ENCODE measurements at regions not wholly inside any gene's neighbourhood (a gene's known extent, or its start where the extent isn't known, plus 50 kb on each side); places are given as distances from the start of the nearest gene placed in this dataset.
"Not testable (repeated sequence)": the region's sequence is repeated elsewhere in the genome, so short reads cannot be mapped to it uniquely, and the experiment has no call there.

GRCh38 chr13:69108486-69108885 is 999.1 kb upstream of the ATXN8OS start:
- DNase-seq (ENCODE audit: low spot score), result no peak
- FAIRE-seq, result no peak

DNA sequence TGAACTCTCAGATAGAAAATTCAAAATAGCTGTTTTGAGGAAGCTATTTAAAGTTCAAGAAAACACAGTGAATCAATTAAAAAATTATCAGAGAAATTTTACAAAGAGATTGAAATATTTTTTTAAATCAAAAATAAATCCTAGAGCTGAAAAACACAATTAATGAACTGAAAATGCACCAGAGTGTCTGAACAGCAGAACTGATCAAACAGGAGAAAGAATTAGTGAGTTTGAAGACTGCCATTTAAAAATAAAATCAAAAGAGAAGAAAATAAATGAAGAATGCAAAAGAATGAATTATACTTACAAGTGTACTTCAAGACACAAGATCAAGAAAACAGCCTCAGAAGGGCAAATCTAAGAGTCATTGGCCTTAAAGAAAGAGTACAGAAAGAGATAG is 1000.2 kb upstream of the ATXN8OS start:
- DNase-seq (ENCODE audit: low spot score), result no peak
- no peak for FAIRE-seq

- FAIRE-seq (no peak), DNase-seq (ENCODE audit: low spot score) (no peak)
Measured at GRCh38 chr13:69101841-69102240, 1005.8 kb upstream of the ATXN8OS start.

GRCh38 chr13:69094485-69094884 is 1013.1 kb upstream of the ATXN8OS start:
- no peak for FAIRE-seq
- no peak for DNase-seq (ENCODE audit: low spot score)

DNA sequence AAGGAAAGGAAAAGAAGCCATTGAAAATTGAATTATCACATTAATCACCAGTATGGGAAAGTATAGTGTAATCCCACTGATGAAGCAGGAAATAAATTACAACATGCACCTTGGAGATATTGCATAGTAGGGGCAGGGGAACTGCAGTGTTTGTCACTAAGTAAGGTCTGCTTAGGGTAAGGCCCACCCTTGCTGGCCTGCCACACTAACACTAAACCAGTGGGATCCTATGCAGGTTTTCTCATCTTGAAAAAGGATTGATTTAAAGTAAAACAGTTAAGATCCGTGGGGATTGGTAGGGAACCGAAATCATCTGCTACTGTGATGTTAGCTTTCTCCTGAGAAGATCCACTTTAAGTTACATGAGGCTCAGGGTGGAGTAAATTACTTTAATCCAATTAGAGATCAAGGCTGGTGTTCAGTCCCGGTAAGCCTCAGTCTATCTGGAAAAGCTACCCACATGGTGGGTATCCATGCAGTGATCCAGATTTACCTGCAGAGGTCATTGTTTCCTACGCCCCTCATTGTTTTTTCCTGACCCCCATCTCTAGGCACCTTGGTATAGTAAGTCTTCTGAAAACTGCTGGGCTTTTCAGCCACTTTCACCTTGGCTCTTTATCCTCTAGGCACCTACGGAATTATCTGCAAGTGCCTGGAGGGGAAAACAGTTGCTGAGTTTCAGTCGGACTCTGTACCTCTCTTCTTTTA is 1014.9 kb upstream of the ATXN8OS start:
- FAIRE-seq, result no peak
- DNase-seq (ENCODE audit: low spot score), result no peak

GRCh38 chr13:69077267-69077666 is 1030.4 kb upstream of the ATXN8OS start:
- FAIRE-seq, result no peak

GRCh38 chr13:69069554-69070133 is 1038.0 kb upstream of the ATXN8OS start:
- DNase-seq (ENCODE audit: low spot score), result no peak
- FAIRE-seq, result no peak

More at GRCh38 chr13:69077267-69077666, 1030.4 kb upstream of the ATXN8OS start:
- no peak for DNase-seq (ENCODE audit: low spot score)

GRCh38 chr13:69050696-69051095 is 1056.9 kb upstream of the ATXN8OS start:
- FAIRE-seq, result no peak
- no peak for DNase-seq (ENCODE audit: low spot score)

GRCh38 chr13:69044629-69045028 is 1063.0 kb upstream of the ATXN8OS start:
- no peak for FAIRE-seq
- no peak for DNase-seq (ENCODE audit: low spot score)

- DNase-seq (ENCODE audit: low spot score) (no peak), FAIRE-seq (no peak)
Measured at GRCh38 chr13:69040898-69041297, 1066.7 kb upstream of the ATXN8OS start.

DNA sequence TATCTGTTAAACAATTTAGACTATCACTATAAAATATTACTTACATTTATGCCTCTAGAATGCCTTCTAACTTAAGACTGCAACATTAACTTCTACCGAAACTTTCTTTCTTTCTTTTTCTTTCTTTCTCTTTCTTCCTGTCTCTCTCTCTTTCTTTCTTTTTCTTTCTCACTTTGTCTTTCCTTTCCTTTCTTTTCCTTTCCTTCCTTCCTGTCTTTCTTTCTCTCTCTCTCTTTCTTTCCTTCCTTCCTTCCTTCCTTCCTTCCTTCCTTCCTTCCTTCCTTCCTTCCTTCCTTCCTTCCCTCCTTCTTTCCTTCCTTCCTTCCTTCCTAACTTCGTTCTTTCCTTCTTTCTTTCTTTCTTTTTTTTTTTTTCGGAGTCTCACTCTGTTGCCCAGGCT is 1071.9 kb upstream of the ATXN8OS start:
- DNase-seq (ENCODE audit: low spot score) (no peak), FAIRE-seq (no peak)

- no peak for FAIRE-seq
Measured at GRCh38 chr13:69028936-69029335, 1078.7 kb upstream of the ATXN8OS start.

DNA sequence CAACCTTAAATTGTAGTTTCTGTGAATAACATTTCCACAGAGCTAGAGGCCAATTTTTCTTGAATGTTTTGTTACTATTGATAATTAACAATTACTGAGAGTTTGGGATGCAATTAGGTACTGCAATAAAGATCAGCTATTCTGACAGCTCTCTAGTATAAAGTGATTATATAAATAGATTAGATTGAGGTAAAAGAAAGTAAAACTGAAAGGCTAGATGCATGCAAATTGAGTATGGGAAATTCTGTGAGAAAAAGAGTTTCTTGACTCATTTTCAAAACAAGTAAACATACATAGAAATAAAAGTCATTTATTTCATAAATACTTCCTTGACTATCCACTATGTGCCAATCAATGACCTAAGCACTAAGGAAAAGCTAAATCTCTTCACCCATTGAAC is 1087.5 kb upstream of the ATXN8OS start:
- DNase-seq (ENCODE audit: low spot score) (no peak), FAIRE-seq (no peak)

More at GRCh38 chr13:69028936-69029335, 1078.7 kb upstream of the ATXN8OS start:
- no peak for DNase-seq (ENCODE audit: low spot score)

DNA sequence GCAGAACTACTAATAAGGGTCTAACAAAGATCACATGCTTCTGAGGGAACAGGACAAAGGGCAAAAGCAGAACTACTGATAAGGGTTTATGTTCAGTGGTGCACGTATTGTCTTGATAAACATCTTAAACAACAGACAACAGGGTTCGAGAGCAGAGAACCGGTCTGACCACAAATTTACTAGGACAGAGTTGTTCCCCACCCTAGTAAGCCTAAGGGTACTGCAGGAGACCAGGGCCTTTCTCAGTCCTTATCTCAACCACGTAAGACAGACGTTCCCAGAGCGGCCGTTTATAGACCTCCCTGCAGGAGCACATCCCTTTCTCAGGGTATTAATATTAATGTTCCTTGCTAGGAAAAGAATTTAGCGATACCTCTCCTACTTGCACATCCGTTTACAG is 1089.5 kb upstream of the ATXN8OS start:
- not testable (repeated sequence) for DNase-seq (ENCODE audit: low spot score); FAIRE-seq

DNA sequence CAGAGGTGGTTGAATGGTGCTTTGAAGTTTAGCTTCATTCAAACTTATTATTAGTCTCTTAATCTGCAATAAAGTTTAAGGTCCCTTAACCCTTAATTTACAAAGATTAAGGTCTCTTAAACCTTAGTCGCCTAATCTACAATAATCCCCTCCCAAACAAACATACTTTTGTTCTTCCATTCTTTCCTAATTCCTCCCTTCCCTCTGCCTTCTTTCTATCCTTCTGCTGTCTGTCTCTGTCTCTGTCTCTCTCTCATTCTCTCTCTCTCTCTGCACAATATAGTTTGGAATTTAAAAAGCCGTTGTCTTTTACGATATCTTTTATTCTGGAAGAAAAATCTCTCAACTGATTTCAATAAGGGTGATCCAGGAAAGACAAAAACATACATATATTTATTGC is 1096.8 kb upstream of the ATXN8OS start:
- FAIRE-seq, result no peak
- no peak for DNase-seq (ENCODE audit: low spot score)

DNA sequence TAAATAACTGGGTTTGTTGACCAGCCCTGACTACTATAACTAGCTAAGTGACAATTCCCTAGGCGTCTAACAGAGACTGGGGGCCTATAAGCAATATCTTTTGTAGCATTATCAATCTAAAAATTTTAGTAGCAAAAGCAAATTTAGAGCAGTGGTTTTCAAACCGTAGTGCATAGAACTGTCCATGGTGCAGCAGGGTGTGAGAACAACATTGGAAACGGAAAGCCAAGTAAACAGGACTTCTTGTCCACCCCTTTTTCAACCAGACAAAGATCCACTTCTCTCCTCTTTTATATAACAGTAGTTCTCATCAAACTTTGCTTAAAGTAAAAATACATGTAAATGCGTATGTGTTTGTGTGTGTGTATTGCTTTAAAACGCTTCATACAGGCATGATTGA is 1099.1 kb upstream of the ATXN8OS start:
- FAIRE-seq (no peak), DNase-seq (ENCODE audit: low spot score) (no peak)

- FAIRE-seq (no peak), DNase-seq (ENCODE audit: low spot score) (no peak)
Measured at GRCh38 chr13:68998056-68998455, 1109.6 kb upstream of the ATXN8OS start.

GRCh38 chr13:68996668-68997025 is 1111.0 kb upstream of the ATXN8OS start:
- no peak for DNase-seq (ENCODE audit: low spot score)
- no peak for FAIRE-seq

DNA sequence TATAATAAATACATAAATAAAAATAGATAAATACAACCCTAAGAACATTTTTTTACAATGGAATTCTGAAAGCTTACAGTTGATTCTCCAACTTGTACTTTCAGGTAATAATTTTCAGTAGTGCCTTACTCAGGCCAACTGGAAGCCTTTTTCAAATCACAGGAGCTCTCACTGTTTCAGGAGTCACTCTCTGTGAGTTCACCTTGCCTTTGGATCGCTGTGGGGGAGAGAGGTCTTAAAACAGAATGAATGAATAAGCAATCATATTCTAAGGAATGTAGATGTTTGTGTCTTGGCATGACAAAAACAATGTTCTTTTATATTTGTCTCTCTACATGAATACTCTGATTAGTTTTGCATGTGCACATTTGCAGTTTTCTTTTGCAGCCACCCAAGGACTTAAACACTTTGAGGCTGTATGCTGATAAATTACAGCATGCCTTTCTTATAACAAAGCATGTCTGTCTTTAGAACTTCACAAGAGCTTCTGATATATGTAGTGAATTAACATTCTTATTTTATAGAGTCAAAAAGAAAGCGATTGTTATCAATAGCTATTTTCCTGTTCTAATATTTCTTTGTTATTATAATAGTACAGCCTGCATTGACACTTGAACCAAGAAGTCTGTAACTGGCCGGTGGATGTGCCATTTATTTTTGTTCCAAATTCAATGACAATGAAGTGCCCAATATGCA is 1111.5 kb upstream of the ATXN8OS start:
- FAIRE-seq, result no peak
- no peak for DNase-seq (ENCODE audit: low spot score)

DNA sequence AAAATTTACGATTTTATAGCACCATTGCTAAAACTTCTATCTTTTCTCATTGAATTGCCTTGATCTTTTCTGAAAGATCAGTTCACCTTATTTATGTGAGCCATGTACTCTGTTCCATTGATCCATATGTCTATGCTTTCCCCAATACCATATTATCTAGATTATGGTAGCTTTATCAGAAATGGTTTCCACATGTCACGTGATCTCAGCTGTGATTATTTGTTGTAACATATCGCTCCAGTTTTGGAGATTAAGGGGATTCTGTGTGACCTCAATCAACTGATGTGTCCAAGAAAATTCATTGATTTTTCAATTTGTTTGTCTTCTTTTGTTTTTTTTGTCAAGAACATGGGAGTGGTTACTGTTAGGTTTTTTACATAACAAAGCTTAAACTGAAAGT is 1114.5 kb upstream of the ATXN8OS start:
- DNase-seq (ENCODE audit: low spot score) (no peak), FAIRE-seq (no peak)

DNA sequence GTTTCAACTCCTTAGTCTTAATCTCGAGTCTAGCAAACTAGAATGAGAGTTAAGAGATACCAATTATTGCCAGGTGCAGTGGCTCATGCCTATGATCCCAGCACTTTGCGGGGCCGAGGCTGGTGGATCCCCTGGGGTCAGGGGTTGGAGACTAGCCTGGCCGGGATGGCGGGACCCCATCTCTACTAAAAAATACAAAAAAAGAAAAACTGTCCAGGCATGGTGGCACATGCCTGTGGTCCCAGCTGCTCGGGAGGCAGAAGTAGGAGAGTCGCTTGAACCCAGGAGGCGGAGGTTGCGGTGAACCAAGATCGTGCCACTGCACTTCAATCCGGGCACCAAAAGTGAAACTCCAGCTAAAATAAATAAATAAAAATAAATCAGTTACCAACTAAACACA is 1119.5 kb upstream of the ATXN8OS start:
- no peak for DNase-seq (ENCODE audit: low spot score)
- FAIRE-seq, result no peak

DNA sequence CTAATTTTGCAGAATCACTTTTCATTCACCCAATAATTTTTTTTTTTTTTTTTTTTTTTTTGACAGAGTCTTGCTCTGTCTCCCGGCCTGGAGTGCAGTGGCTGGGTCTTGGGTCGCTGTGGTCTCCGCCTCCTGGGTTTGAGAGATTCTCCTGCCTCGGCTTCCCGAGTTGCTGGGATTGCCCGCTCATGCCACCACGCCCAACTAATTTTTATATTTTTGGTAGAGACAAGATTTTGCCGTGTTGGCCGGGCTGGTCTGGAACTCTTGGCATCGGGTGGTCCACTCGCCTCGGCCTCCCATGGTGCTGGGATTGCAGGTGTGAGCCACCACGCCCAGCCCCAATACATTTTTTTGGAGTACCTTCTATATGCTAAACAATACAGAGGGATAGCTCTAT is 1120.0 kb upstream of the ATXN8OS start:
- FAIRE-seq (no peak), DNase-seq (ENCODE audit: low spot score) (no peak)
